ENCODE measurements at regions not wholly inside any gene's neighbourhood (a gene's known extent, or its start where the extent isn't known, plus 50 kb on each side); places are given as distances from the start of the nearest gene placed in this dataset.
"Not testable (repeated sequence)": the region's sequence is repeated elsewhere in the genome, so short reads cannot be mapped to it uniquely, and the experiment has no call there.

GRCh38 chr2:111488451-111488850 lies 367.7 kb downstream of the BCL2L11 start:
- TF ChIP-seq PHF8 (conservative IDR thresholded peaks at IDR 0.05; ENCODE audit: low read depth, low read length); JUN (IDR thresholded peaks at IDR 0.05; ENCODE audit: low read depth, low read length); HDAC6 (IDR thresholded peaks at IDR 0.05; ENCODE audit: low read depth, low read length); CTCF (IDR thresholded peaks at IDR 0.05; ENCODE audit: control extremely low read depth in 1 of 3, insufficient read depth in 1 of 3, low read depth in 1 of 3, low read length in 3 of 3); CREB1 (IDR thresholded peaks at IDR 0.05); POLR2A (IDR thresholded peaks at IDR 0.05; ENCODE audit: control extremely low read depth in 1 of 2, low read depth in 2 of 2, low read length in 2 of 2): not testable (repeated sequence)

Data from H1 (cell line).